IPS-NIHi7 (cell line): ENCODE measurements at regions not wholly inside any gene's neighbourhood (a gene's known extent, or its start where the extent isn't known, plus 50 kb on each side); places are given as distances from the start of the nearest gene placed in this dataset.

Experiments
- DNase-seq: peaks from one replicate; pipeline ENCODE4 v3.0.0; 2012; ENCODE audit warnings: mixed read lengths; ENCODE audit errors: extremely low spot score

DNA sequence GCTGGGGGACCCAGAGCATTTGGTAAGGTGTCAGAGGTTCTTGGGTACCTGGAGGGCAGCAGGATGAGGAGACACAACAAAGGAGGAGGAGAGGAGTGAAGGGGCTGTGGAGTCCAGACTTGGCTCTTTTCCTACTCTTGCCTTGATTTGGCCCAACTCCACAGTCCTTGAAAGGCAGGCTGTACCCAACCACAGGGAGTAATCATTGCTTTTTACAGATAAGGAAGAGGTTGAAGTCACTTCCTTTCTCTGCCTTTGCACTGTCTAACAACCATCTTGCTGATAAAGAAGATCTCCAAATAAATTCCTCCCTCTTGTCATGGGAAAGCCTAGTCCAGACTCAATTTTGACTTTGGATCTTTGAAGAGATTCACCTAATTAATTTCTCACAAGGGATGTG lies 226.8 kb upstream of the HMGA2 start:
- no peak for DNase-seq

- DNase-seq: peak; percentile 27
Observed at GRCh38 chr12:65598688-65599087, 225.6 kb upstream of the HMGA2 start.

GRCh38 chr12:65602253-65602609 lies 222.1 kb upstream of the HMGA2 start:
- DNase-seq: no peak

GRCh38 chr12:65602610-65603295 lies 221.5 kb upstream of the HMGA2 start:
- DNase-seq: peak; percentile 88

DNA sequence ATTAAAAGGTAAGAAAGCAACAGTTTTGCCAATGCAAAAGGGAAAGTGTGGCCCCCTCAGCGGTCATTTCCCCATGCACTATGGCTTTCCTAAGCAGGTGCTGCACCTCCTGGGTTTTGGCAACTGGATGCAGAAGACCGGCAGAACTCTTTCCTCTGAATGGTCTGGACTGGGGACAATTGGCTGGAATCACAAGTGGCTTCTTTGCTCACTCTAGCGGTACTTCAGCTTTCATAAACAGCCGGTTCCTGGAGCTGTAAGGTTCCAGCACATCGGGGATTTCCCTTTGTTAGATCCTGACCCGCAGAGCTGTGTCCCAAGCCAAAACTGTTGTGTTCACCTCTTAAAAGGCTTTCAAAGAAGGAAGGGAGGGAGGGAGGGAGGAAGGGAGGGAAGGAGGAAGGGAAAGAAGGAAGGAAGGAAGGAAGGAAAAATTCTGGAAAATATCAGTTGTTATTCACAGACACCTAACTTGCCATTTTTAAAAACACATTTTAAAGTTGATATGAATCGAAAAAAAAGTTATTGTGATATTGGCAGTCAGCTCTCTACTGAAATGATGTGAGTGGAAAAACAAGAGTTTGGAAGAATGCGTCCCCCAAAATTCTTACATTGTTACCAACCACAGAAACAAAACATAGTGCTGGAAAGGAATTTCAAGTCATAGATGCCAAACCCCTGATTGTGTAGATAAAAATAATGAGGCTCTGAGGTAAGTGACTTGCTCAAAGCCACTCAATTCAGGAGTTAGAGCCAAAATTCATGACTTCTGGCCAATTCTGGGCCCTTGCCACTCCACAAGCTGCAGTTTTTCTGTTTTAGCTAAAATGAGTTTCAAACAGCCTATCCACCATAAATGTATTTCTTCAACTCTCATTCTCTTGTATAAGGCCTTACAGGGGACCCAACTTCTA lies 220.6 kb upstream of the HMGA2 start:
- DNase-seq: no peak

GRCh38 chr12:65605019-65605418 lies 219.3 kb upstream of the HMGA2 start:
- DNase-seq: no peak

DNA sequence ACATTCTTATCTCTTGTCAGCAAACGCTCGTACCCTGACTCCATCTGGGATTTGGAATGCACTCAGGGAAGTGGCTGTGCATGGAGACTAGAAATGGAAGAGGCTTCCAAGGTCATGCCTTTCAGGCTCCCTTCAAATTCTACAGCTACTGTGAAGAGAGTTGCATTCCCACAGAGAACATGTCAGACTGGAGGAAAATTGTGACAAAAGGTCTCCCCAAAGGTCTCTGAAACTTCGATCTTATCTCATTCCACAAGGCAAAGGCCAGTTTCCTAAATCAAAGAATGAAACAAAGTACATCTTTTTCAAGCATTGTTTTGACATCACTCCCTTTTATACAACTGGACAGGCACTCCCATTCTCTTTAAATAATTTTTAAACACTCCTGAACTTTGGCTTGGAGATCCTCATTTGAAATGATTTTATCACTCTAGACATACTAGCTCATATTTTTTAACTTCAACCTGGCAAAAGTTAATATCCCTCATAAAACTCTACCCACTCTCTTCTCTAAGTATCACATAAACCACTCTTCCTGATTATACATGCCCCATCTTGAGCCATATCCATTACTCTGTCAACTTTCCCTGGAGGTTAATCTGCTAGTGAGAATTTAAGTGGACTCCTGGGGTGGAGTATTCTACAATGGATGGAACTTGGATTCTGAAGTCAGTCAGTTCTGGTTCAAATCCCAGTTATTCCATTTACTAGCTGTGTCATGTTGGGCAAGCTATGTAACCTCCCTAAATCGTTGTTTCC lies 218.1 kb upstream of the HMGA2 start:
- no peak for DNase-seq

- no peak for DNase-seq
Observed at GRCh38 chr12:65607401-65607841, 216.9 kb upstream of the HMGA2 start.

DNA sequence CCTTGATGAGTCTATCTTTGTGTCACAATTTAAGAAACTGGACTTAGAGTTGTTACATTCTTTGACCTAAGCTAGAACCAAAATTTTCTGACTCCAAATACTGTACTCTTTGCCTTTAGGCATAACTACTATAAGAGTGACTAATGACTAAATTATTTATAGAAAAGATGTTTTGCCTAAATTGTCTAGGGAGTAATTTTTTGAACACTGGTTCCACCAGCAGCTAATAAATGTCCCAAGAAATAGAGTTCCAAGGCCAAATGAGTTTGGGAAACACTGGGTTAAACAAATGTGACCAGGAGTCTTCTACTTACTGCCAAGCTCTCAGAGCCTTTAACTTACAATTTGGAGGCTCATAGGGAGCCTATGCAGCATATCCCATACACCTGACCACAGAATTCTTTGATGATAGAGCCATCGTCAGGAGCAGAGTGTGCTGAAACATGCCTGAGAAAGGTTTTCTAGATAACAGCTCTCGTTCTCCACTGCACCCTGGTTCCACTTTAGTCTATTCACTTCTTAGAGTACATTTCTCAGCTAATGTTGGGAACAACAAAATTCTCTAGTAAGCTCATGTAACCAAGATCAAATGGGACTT lies 215.9 kb upstream of the HMGA2 start:
- DNase-seq: no peak

GRCh38 chr12:65609359-65609771 lies 214.9 kb upstream of the HMGA2 start:
- no peak for DNase-seq

DNA sequence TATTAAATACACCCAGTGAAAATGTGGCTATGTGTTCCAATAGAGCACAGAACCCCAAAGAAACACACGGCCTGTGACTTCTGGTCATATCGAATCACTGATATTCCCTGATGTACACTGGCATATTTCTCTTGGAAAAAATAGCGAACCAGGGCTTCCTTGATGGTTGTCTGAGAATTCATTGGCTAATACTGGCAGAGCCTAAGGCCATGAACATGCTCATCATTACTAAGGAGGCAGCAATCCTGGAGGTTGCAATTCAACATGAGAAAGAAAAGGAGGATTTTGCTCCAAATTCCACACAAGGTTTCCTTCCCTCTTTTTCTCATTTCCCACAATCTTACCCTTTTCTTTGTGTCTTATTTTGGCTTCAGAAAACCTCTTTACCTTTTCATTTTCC lies 212.9 kb upstream of the HMGA2 start:
- DNase-seq: no peak

DNA sequence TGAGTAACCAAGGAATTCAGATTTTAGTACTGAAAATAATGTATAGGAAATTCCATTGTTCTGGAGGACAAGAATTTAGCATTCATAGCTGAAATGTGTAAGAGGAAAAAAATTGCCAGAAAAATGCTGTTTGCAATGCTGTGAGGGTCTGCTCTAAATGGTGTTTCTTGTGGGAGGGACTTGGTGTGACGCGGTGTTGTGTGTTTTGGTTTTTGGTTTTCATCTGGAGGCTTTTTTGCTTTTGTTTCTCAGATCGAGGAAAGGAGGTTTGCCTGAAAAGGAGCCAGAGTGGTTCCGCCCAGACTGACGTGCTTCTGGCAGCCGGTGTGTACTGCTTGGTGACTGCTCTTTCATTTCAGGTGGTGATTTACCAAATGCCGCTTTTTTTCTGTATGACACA lies 211.8 kb upstream of the HMGA2 start:
- no peak for DNase-seq

GRCh38 chr12:65613692-65614091 lies 210.6 kb upstream of the HMGA2 start:
- no peak for DNase-seq

DNA sequence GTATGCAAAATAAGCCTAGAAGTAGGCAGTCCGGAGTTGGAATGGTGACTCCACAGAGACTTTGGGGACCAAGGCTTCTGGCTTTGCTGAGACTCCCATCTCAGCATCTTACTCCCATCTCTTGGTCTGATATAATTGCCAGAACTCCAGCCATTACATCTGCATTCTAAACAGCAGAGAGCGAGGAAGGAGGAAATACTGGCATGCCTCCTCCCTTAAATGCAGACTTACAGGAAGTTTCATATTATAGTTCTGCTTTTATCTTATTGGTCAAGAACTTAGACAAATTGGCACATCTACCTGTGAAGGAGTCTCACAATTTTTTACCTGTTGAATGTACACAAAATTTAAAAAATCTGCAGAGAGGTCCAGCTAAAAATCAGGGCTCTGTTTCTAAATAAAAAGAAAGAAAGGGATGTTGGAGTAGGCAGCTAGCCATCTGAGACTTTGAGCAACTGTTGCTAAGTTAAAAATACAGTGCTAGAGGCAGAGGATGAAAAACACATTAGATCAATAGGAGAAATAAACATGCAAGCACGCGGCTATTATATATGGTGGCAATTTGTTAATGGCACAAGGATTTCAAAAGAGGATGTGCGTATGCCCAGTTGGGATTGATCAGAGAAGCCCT lies 209.9 kb upstream of the HMGA2 start:
- no peak for DNase-seq

- no peak for DNase-seq
Observed at GRCh38 chr12:65615118-65615517, 209.2 kb upstream of the HMGA2 start.

GRCh38 chr12:65616022-65616421 lies 208.3 kb upstream of the HMGA2 start:
- DNase-seq: no peak

DNA sequence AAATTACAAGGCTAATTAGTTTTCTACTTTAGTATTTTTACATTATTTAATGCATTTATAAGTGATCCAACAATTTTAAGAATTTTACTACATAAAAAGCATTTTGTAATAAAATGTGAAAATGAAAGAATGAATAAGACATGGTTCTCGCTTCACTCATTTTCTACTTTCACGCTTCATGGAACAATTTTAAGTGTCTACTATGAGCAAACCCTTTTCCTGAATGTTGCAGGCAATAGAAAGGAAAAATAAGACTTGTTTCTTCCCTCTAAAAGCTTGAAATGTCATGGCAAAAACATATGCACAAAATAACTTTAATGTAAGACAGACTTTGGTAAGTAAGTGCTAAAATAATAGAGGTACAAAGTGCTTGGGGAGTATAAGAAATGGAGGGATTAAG lies 205.7 kb upstream of the HMGA2 start:
- no peak for DNase-seq

DNA sequence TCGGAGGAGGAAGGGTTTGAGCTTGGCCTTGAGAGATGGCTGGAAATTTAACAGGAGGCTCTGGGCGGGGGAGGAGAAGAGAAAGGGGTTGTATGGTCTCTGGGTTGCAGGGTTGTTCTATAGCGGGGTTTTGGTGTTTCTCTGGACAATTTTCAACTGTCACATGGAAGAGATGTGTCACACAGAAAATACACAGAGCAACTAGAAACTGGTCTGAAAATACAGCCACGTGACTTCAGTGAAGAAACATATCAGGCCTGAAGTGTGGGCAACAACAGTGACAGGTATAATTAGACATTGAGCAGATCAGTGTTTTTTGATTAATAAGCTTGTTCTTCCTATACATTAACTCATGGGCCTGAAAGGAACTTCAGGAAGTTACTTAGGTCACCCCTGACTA lies 205.3 kb upstream of the HMGA2 start:
- no peak for DNase-seq

- DNase-seq: no peak
Observed at GRCh38 chr12:65620046-65620445, 204.2 kb upstream of the HMGA2 start.

DNA sequence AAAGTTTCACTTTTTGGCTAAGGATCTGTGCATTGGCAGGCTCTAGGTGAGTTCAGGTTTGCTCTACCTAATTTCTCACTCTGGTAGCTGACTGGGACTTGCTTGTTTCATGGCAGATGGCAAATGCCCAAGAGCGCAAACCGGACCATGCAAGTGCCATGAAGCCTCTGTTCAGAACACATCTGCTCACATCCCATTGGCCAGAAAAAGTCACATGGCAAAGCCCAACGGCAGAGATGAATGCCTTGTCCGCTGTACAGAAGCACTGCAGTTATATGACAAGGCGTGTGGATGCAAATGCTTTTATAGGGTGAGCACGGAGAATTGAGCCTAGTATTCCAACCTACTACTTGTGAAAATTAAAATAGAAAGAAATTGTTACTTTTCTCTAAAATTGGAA lies 202.2 kb upstream of the HMGA2 start:
- DNase-seq: no peak

GRCh38 chr12:65623507-65623906 lies 200.8 kb upstream of the HMGA2 start:
- no peak for DNase-seq
